Parathyroid adenoma (tissue), 2 donors: ENCODE measurements at regions not wholly inside any gene's neighbourhood (a gene's known extent, or its start where the extent isn't known, plus 50 kb on each side); places are given as distances from the start of the nearest gene placed in this dataset.

Source experiments
- H2AFZ ChIP-seq: fragments of 300-600 bp; sonication (generic); one replicate; pipeline ENCODE4 v1.7.0; 2017; ENCODE audit warnings: antibody characterized with exemption, mild to moderate bottlenecking
- H3K27ac ChIP-seq: fragments of 300-600 bp; sonication (generic); one replicate; pipeline ENCODE4 v1.7.0; 2017
- H3K27me3 ChIP-seq: fragments of 300-600 bp; sonication (generic); one replicate; pipeline ENCODE4 v1.7.0; 2017; ENCODE audit warnings: low read length; ENCODE audit not compliant: control insufficient read depth, insufficient read depth
- H3K36me3 ChIP-seq: fragments of 300-600 bp; sonication (generic); one replicate; pipeline ENCODE4 v1.7.0; 2017; ENCODE audit warnings: low read length; ENCODE audit not compliant: control insufficient read depth, insufficient read depth
- H3K4me1 ChIP-seq: fragments of 300-600 bp; sonication (generic); one replicate; pipeline ENCODE4 v1.7.0; 2017; ENCODE audit warnings: control low read depth
- H3K4me2 ChIP-seq: fragments of 300-600 bp; sonication (generic); one replicate; pipeline ENCODE4 v1.7.0; 2017; ENCODE audit warnings: low read length
- H3K4me3 ChIP-seq: fragments of 300-600 bp; sonication (generic); one replicate; pipeline ENCODE4 v1.7.0; 2017; ENCODE audit warnings: low read depth, low read length
- H3K79me2 ChIP-seq: fragments of 300-600 bp; sonication (generic); one replicate; pipeline ENCODE4 v1.7.0; 2017; ENCODE audit warnings: control low read depth
- H3K9ac ChIP-seq: fragments of 300-600 bp; sonication (generic); one replicate; pipeline ENCODE4 v1.7.0; 2017; ENCODE audit warnings: mild to moderate bottlenecking
- H3K9me3 ChIP-seq: fragments of 300-600 bp; sonication (generic); one replicate; pipeline ENCODE4 v1.7.0; 2017; ENCODE audit warnings: low read length; ENCODE audit not compliant: control insufficient read depth
- CTCF ChIP-seq: fragments of 300-600 bp; sonication (generic); IDR thresholded peaks from one replicate; pipeline ENCODE4 v1.7.0; 2017; ENCODE audit warnings: antibody characterized with exemption, mild to moderate bottlenecking
- donor health status: primary hyperparathyroidism.

- Histone ChIP-seq H3K27me3 (no peaks in the 10 kb centered on the region), H2AFZ (peak overlapping the region; percentile 65), H3K9me3 (no peaks in the 10 kb centered on the region), H3K27ac (no peak overlapping the region), H3K4me3 (no peak overlapping the region), H3K9ac (no peak overlapping the region), H3K4me2 (no peak overlapping the region), H3K36me3 (no peaks in the 10 kb centered on the region), H3K79me2 (no peaks in the 10 kb centered on the region), H3K4me1 (no peaks in the 10 kb centered on the region)
- TF ChIP-seq CTCF = no peak
Observed at GRCh38 chr14:89012282-89013097, 188.0 kb downstream of the TTC8 start.

- Histone ChIP-seq H3K4me3 (no peak overlapping the region), H3K36me3 (no peaks in the 10 kb centered on the region), H3K9me3 (no peaks in the 10 kb centered on the region), H3K4me2 (no peak overlapping the region), H3K79me2 (no peaks in the 10 kb centered on the region), H2AFZ (no peak overlapping the region), H3K4me1 (no peaks in the 10 kb centered on the region), H3K27ac (no peak overlapping the region), H3K27me3 (no peaks in the 10 kb centered on the region), H3K9ac (no peak overlapping the region)
- TF ChIP-seq CTCF = no peak
Observed at GRCh38 chr14:89013098-89013504, 188.7 kb downstream of the TTC8 start.

GRCh38 chr14:89013698-89014568 lies 189.5 kb downstream of the TTC8 start:
- TF ChIP-seq CTCF = no peak
- no peaks in the 10 kb centered on the region for H3K9me3 ChIP-seq
- H3K9ac ChIP-seq = no peak overlapping the region
- no peaks in the 10 kb centered on the region for H3K4me1 ChIP-seq
- no peaks in the 10 kb centered on the region for H3K79me2 ChIP-seq
- H3K4me3 ChIP-seq = no peak overlapping the region
- H3K27ac ChIP-seq = no peak overlapping the region
- no peak overlapping the region for H3K4me2 ChIP-seq
- H2AFZ ChIP-seq = no peak overlapping the region
- no peaks in the 10 kb centered on the region for H3K36me3 ChIP-seq
- no peaks in the 10 kb centered on the region for H3K27me3 ChIP-seq

GRCh38 chr14:89014569-89014850 lies 190.1 kb downstream of the TTC8 start:
- H3K36me3 ChIP-seq = no peaks in the 10 kb centered on the region
- TF ChIP-seq CTCF = no peak

More at GRCh38 chr14:89014569-89014850, 190.1 kb downstream of the TTC8 start:
- H3K79me2 ChIP-seq = no peaks in the 10 kb centered on the region
- no peaks in the 10 kb centered on the region for H3K4me1 ChIP-seq
- no peak overlapping the region for H3K4me2 ChIP-seq
- no peak overlapping the region for H3K27ac ChIP-seq
- H3K4me3 ChIP-seq = no peak overlapping the region
- no peak overlapping the region for H3K9ac ChIP-seq
- no peak overlapping the region for H2AFZ ChIP-seq
- H3K9me3 ChIP-seq = no peaks in the 10 kb centered on the region
- no peaks in the 10 kb centered on the region for H3K27me3 ChIP-seq
